ENCODE measurements at regions not wholly inside any gene's neighbourhood (a gene's known extent, or its start where the extent isn't known, plus 50 kb on each side); places are given as distances from the start of the nearest gene placed in this dataset.

DNA sequence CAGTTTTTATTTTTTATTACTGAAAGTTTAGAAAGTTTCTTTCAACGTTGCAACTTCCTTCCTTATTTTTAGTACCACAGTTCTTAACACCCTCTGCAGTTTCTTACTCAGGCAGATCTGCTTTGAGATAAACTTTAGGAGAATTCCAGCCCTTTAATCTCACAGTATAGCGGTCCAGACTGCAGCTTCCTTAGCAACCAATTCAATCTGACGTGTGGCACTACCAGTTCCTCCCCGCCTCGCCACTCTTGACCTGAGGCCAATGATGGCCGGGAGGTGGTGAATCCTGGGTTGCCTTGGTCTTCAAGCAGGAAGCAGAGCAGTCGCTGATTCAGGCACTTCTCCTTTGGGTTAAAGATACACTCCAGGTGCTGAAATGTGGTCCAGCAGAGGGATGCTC lies 334.3 kb upstream of the TRPC7 start:
- no peak for DNase-seq

DNA sequence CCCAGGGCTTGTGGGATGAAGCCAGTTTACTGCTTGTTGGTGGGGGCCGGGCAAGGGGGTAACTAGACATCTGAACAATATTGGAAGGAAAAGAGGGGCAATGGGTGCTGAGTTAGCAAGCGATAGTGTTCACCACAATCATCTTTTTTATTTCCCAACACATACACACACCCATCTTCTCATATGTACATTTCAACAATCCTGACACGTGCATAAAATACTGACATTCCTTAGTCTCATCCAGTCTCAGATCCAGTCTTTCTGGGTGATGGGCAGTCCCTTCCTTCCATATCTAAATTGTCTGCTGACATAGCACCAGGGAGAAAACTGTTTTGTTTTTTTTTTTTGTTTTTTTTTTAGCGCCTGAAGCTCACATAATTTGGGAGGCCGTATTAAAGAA lies 333.6 kb upstream of the TRPC7 start:
- DNase-seq = no peak

DNA sequence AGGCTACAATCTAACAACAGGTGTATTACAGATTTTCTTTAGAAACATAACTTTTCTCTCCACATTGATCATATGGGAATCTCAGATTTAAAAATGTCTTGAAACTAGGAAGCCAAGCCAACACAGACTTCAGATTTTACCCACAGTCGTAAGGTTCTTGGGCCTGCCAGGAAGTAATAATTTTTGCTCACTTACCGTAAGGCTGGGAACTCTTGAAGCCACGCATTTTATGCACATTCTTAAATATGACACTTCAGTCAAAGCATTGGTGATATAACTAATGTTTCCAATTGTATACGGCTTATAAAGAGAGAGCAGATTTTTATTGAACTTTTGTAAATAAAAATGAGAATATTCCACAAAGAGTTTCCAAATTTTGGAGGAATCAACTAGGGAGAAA lies 328.9 kb upstream of the TRPC7 start:
- DNase-seq = no peak

DNA sequence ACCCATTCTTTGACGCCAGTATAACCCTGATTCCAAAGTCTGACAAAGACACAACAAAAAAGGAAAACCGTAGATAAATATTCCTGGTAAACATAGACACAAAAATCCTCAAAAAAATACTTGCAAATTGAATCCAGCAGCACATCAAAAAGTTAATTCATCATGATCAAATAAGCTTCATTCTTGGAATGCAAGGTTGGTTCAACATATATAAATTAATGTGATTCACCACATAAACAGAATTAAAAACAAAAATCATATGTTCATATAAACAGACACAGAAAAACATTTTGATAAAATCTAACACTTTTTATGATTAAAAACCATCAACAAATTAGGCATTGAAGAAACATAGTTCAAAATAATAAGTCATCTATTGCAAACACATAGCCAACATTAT lies 324.2 kb upstream of the TRPC7 start:
- no peak for DNase-seq

DNA sequence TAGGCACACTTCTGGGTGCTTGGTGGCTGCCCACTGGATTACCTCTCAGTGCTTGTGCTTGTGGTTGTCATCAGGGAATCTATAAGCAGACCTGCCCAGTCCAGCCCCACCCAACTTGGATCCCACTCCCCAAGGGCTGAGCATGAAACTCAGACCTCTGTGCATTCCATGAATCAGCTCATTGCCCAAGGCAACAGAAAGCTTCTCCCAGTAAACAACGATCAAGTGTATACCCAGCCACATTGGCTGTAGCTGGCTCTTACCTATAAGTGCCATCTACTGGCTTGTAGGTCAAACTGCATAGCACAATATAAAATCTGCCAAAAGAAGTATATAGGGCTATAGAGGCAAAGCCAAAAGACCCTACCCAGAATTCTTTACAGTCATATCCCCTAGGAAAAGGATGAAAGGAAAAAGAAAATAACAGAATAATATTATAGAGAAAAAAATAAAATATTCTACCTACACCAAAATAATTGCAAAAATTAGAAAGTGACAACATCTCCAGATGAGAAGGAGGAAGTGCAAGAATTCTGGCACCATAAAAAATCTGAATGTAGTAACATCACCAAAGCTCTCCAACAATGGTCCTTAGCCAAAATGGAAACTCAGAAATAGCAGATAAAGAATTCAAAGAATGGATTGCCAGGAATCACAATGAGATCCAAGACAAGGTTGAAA lies 321.0 kb upstream of the TRPC7 start:
- DNase-seq = no peak

DNA sequence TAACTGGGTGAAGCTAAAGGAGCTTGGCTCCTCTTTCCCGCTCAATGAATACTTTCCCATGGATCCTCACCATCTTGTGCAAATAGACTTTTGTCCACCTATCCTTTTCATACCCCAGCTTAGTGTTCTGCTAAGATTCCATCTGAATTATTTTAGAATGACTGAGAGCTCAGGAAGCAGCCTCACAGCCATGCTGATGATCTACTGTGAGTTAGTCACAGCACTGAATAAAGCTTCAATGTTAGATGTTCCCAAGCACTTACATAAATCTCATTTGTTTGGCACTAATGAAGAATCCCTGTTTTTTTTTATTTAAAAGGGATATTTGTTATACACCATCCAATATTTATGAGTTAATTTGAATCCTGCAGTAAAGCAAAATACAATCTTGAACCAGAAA lies 317.6 kb upstream of the TRPC7 start:
- no peak for DNase-seq

DNA sequence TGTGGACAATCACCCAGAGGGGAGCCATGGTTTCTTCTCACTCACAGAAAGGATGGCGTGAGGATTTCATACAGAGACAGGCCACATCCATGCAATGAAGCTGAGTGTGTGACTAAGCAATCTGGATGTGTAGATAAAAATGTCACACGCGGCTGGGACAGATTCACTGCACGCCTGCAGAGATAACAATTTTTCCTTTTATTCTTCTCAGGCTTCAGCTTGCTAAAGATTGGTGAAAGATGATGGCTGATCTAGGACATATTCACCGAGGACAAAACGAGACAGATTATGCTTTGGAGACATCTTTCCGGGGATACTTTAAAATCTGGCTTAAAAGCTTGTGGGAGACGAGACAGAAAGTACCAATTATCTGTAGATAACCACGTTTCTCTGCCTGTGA lies 313.9 kb upstream of the TRPC7 start:
- no peak for DNase-seq

DNA sequence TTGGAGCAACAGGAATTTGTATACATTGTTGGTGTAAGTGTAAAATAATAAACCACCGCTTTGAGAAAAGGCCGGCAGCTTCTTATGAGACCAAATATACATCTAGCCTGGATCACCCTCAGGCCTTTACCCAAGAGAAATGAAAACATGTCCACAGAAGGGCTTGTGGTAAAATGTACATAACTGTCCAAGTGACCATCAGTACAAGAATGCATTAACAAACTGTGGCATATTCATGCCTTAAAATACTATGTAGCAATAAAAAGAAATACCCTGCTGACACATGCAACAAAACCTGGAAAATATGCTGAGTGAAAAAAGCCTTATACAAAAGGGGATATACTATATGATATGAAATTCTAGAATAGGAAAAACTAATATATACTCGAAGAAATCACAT lies 311.9 kb upstream of the TRPC7 start:
- DNase-seq = no peak

DNA sequence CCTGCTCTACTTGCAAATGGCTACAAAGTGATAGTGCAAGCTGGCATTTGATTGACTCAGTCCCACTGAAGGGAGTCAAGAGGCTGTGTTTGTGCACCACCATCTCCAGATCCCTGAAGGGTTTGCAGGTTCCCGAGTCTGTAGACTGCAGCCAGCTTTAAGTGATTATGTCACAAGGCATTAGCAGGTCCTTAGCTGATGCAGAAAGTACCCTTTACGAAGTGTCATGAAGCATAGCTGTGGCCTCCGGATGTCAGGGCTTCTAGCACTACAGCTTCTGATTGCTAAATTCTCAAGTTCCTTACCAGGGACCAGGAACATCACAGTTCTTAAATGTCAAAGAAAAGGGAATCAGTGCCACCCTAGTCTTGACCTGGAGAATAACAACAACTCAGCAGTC lies 311.3 kb upstream of the TRPC7 start:
- DNase-seq = no peak

DNA sequence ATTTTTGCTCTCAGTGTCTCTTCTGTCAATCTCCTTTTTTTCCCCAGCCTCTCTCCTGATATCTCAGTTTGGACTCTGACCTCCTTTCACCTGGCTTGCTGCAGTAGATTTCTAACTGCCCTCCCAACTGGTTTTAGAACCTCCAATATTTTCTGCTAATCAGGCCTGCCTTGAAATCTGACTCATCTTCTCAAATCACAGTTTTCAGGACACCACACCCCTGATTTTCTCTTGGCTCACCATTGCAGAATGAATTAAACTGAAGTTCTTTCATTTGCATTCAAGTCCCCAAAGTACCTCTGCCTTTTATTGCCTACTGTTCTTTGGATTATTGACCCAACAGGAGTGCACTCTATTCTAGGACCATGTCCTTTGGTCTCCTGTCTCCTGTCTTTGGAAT lies 310.4 kb upstream of the TRPC7 start:
- DNase-seq = no peak

DNA sequence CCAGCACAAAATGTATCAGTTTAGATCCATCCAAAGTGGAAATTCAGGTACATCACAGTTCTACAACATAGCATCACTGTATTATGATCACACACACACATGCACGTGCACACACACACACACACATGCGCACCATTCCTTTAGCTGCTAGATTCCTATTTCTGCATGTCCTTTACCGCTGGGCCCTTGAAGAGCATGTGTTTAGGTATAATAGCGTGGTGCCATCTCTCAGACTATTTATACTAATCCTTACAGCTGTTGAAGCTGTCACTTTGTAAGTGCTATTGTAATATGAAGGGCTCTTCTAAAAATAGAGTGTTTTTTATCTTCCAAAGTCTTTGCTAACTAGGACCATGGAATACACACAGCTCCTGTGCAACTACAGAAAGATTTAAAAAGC lies 308.8 kb upstream of the TRPC7 start:
- no peak for DNase-seq

DNA sequence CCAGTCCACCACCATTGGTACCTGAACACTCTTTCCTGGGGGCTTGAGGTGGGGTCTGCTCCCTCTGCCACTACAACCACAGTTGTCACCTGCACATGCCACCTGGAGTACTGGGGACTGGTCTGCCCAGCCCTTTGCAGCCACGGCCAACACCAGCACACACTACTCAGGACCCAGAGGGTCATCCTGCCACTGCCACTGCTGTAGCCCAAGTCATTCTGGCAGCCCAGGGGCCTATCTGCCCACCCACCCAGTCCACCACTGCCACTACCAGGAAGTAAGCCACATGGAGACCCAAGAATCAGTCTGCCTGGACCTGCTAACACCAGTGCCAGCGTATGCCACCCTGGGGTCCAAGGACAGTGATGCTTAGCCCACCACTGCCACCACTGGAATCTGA lies 302.4 kb upstream of the TRPC7 start:
- DNase-seq = no peak

DNA sequence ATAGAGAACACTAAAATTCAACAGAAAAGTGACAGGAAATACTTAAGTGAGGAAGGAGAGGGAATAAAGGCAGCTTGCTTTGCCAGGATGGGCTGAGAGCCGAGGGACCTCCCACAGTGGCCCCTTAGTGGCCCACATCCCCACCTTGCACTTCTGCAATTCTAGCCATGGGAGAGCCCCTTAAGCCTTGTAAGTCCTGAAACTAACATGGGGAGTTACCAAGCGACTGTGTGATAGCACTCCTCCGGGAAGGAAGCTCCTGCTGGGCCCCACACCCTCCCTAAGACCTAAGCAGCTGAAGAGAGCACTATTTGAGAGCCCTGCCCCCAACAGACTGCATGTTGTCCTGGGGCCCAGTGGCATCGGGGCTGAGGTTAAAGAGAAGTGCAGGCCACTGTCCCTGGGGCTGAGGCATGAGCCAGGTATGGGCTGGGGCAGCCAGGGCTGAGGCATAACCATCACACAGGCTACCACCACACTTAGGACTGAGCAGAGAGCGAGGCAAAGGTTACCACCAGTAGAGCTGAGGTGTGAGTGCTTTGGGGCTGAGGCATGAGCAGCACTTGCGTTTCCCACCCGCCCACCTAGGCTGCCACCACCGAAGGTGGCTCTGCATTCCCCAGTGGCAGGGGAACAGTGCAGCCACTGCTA lies 301.8 kb upstream of the TRPC7 start:
- DNase-seq = no peak

DNA sequence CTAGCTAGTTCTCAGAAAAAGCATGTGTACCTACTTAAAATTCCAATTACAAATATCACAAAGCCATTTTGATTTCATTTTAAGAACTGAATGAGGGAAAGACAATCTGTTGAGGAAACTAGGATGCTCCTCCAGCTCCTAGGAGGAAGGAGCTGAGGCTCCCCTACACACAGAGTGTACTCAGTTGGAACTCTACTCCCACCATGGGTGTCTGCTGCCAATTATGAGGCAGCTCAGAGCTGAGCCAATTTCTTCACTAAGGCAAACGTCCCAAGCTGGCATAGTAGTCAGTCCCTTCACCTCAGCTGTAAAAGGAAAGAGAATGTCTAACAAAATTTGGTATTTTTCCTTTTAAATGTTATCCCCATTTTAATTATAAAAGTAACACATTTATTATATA lies 300.0 kb upstream of the TRPC7 start:
- DNase-seq = peak in 3 of 56 donors; percentile 2 to 6 (median 4)

DNA sequence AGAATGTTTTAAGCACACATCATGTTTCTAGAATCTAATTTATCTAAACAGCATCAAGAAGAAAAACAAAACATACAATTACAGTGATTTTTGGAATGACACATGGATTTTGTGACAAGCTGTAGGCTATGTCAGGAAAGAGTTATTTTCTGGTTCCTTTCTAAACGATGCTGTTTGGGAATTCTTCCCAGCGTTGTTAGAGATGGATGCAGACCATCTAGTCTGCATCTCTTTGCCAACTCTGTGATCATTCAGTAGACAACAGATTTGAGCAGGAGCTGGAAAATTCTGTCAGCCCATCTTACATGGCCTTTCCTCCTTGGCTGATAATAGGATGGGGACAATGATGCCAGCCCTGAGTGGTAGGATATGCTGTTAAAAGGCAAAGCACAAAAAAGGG lies 295.7 kb upstream of the TRPC7 start:
- no peak for DNase-seq

DNA sequence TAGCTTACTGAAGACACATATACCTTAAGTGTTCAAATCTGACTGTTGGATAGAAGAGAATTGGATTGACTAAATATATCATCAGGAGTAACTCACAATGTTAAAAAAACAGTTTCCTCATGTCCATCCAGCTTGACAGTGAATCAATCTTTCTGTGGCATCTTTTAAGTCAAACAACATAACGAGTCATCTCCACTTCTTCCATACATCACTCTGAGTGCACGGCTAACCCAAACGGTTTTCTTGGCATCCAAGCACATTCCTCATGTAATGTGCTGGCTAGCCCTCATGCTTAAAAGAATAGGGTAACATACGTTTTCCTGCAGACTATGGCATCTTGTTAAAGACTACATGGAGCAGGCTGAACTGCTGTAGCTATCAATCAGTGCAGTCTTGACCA lies 291.5 kb upstream of the TRPC7 start:
- DNase-seq = no peak

DNA sequence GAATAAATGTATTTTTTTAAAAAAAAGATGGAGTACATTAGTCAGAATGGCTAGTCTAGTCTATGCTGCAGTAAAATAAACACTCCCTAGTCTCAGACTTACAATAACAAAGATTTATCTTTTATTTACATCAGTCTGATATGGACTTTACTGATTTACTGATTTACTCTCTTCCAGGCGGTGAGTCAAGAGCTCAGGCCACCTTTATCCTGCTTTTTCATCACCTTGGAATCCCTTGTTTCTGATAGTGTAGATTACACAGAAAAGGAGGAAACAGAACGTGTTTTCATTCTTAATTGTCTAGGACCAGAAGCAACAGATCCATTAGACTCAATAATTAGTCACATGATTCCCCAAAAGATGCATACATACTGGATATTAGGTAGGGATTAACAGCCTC lies 290.1 kb upstream of the TRPC7 start:
- no peak for DNase-seq

DNA sequence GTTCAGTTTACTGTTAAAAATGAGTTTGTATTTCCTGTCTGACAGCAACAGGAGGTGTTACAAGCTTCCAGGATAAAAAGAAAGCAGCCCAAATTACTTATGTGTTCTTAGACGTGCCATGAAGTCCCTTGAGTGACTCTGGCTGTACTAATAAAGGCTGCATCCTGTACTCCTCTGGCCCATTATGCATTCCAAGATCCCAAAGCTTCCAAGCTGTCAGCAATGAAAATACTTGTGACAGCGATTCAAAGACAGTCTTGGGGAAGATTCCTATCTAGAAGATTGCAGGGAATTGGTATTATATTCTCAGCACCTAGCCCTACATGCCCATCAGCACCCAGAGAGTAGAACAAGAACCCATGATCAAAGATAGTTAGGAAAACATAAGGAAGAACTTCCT lies 281.6 kb upstream of the TRPC7 start:
- no peak for DNase-seq

DNA sequence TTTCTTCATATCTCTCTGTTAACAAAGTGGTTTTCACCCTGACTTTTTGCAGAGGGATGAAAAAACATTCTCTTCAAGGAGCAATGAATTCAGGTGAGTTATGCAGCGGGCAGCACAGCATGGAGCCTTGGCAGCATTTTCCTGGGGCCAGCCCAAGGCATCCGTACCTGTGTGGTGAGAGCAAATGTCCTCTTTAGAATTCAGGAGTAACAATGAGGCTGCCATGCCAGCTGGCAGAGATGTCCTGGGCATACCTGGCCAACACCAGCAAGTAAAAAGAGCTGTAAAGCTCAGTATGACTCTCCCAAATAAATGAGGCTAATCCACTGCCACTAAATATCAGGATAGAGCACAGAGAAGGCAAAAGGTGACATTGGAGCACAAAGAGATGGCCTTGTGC lies 277.6 kb upstream of the TRPC7 start:
- DNase-seq = no peak

DNA sequence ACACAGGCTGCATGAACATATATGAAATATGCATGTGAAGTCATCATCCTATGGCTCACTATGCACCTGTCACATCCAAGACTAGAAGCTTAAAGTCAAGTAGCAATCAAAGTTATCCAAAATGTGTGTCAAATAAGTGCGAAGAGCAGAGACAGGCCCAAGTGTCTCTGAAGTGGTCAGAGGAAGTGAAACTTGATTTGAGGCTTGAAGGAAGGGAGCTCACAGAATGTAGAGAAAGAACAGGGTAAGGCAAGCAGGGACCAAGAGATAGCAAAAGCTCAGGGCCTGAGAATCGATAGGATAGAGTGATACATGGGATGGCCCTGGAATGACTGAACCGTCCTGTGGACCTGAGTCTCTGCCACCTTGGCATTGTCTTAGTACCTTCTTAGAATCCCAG lies 274.3 kb upstream of the TRPC7 start:
- no peak for DNase-seq

DNA sequence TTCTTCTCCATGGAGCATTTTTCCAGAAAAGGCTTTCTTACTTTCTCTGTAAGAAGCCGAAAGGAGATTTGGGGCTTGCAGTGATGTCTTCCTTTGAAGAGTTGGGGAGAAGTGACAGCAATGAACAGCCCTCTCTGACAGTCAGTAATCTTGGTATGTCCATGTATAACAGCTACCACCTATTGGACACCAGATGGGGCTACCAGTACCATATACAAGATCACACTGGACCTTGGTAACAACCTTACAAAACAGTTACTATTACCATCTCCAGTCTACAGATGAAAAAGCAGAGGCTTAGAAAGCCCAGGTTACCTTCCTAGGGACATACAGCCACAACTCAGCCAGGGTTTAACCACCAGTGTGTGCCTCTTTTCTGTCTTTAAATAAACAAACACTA lies 272.7 kb upstream of the TRPC7 start:
- DNase-seq = no peak

DNA sequence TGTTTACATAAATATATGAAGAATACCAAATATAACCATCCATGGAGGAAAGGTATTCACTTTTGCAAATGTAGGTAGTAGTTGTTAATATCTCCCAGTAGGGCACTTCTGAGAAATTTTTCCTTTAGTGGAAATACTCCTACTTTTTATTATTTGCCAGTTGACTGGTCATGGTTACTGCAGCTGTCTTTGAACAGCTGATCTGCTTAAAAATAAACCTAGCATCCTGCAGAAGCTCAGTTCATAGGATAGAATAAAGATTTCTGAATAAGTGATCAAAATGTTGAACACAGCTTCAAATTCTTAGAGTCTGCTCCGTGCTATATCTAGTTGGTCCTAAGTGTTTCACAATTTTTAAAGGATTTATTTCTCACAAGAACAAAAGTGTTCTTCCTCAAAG lies 270.7 kb upstream of the TRPC7 start:
- no peak for DNase-seq

DNA sequence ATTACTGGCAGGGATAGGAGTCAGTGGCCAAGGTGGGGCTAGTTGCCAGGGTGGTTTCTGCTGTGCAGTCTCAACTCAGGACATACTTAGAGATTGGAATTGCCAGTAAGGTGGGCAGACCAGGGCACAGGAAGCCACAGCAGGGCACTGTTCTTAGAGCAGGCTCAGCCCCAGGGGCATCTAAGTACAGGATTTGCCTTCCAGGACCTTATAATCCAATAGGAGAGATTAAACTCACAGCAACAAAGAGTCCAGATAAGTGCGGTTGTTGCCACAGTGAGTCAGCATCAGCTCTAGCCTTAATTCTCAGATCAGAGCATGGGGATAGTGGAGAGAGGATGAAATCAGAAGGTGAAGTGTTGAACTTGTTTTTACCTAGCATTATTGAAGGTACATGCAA lies 265.8 kb upstream of the TRPC7 start:
- DNase-seq = no peak

Measured in amygdala (tissue), 56 donors.